A673 (cell line): ENCODE measurements at regions not wholly inside any gene's neighbourhood (a gene's known extent, or its start where the extent isn't known, plus 50 kb on each side); places are given as distances from the start of the nearest gene placed in this dataset.

Source experiments
- BruUV-seq: library from RNA; stranded (reverse); fragments of 400-500 nt; replicated peaks from 2 replicates; lab custom pipeline; 2021; lab: Mats Ljungman, UMichigan
- CTCF ChIA-PET: fragments of 300-600 bp; sonication (Branson Sonifier 250); formaldehyde crosslinking; loops from one replicate; lab custom pipeline; 2022; ENCODE audit warnings: antibody characterized with exemption; lab: Charles Lee
- POLR2A ChIA-PET: fragments of 300-600 bp; sonication (Branson Sonifier 250); formaldehyde crosslinking; loops from one replicate; lab custom pipeline; 2022; ENCODE audit warnings: antibody characterized with exemption; ENCODE audit not compliant: low non-redundant PET; lab: Charles Lee
- DNase-seq: peaks from one replicate; pipeline ENCODE4 v3.0.0-alpha.2; 2015; ENCODE audit warnings: low spot score
- H3K27ac ChIP-seq: fragments of 200-600 bp; sonication (generic); 2 replicates; pipeline ENCODE4 v1.5.1; 2016; ENCODE audit warnings: mixed run types, low read depth, mild to moderate bottlenecking, mixed read lengths, antibody characterized with exemption, low read length; ENCODE audit not compliant: poor library complexity, severe bottlenecking
- H3K27me3 ChIP-seq: fragments of 200-600 bp; sonication (generic); replicated peaks from 2 replicates; pipeline ENCODE4 v1.6.1; 2017; ENCODE audit warnings: mixed run types, low read depth, mild to moderate bottlenecking, mixed read lengths, antibody characterized with exemption, low read length; ENCODE audit not compliant: insufficient read depth, poor library complexity
- H3K36me3 ChIP-seq: fragments of 200-600 bp; sonication (generic); 2 replicates; pipeline ENCODE4 v1.6.1; 2016; ENCODE audit warnings: mixed run types, mild to moderate bottlenecking, mixed read lengths, antibody characterized with exemption, low read length; ENCODE audit not compliant: insufficient read depth, poor library complexity, severe bottlenecking
- H3K4me1 ChIP-seq: fragments of 200-600 bp; sonication (generic); 2 replicates; pipeline ENCODE4 v1.6.1; 2017; ENCODE audit warnings: mixed run types, mild to moderate bottlenecking, mixed read lengths, antibody characterized with exemption, low read length; ENCODE audit not compliant: insufficient read depth, poor library complexity, severe bottlenecking
- H3K4me3 ChIP-seq: fragments of 200-600 bp; sonication (generic); 2 replicates; pipeline ENCODE4 v1.5.1; 2016; ENCODE audit warnings: low read depth, mixed run types, mild to moderate bottlenecking, mixed read lengths, low read length; ENCODE audit not compliant: poor library complexity, severe bottlenecking
- H3K9me3 ChIP-seq: fragments of 200-600 bp; sonication (generic); 2 replicates; pipeline ENCODE4 v1.6.1; 2016; ENCODE audit warnings: mixed run types, low read depth, mild to moderate bottlenecking, mixed read lengths, antibody characterized with exemption, low read length; ENCODE audit not compliant: poor library complexity, severe bottlenecking
- CTCF ChIP-seq: fragments of 300-800, 200-600 bp; sonication (generic); conservative IDR thresholded peaks from 2 replicates; pipeline ENCODE4 v1.5.1; 2017; ENCODE audit warnings: low read depth, mild to moderate bottlenecking, antibody characterized with exemption, low read length, moderate library complexity, mixed read lengths
- EZH2 ChIP-seq: fragments of 200-600 bp; sonication (generic); IDR thresholded peaks from 2 replicates; pipeline ENCODE4 v1.6.1; 2017; ENCODE audit warnings: borderline replicate concordance, low read depth, mild to moderate bottlenecking, mixed read lengths, antibody characterized with exemption, low read length; ENCODE audit not compliant: poor library complexity, severe bottlenecking
- intact Hi-C: fragments of 100-400 bp; cut with micrococcal nuclease; formaldehyde crosslinking; loops from one replicate; pipeline ENCODE4 v1.10.0; 2022; ENCODE audit not compliant: unreplicated experiment

GRCh38 chr12:34376133-34376799 is 354.0 kb downstream of the ALG10 start:
- no peak for TF ChIP-seq CTCF
- no peak for TF ChIP-seq EZH2
- H3K9me3 ChIP-seq = peaks cover 12% of the 10 kb centered on the region
- no TSS peak for BruUV-seq
- ChIA-PET CTCF (no interaction called here), POLR2A (no interaction called here)
- DNase-seq = no peak
- H3K27me3 ChIP-seq = no peaks in the 10 kb centered on the region
- no peaks in the 10 kb centered on the region for H3K36me3 ChIP-seq
- H3K4me1 ChIP-seq = no peaks in the 10 kb centered on the region
- intact Hi-C loops = loop anchor here (10.0 kb wide), 1 partner anchor 61 kb away; no protein-coding TSS in a partner anchor
- no peak overlapping the region for H3K27ac ChIP-seq
- H3K4me3 ChIP-seq = no peak overlapping the region

GRCh38 chr12:34377243-34378035 is 355.1 kb downstream of the ALG10 start:
- POLR2A ChIA-PET = no interaction called here

GRCh38 chr12:34379142-34379541 is 356.8 kb downstream of the ALG10 start:
- POLR2A ChIA-PET = no interaction called here
- Histone ChIP-seq H3K4me1 (no peaks in the 10 kb centered on the region), H3K27ac (no peak overlapping the region), H3K9me3 (peaks cover 14% of the 10 kb centered on the region), H3K36me3 (no peaks in the 10 kb centered on the region), H3K4me3 (no peak overlapping the region), H3K27me3 (no peaks in the 10 kb centered on the region)
- CTCF ChIA-PET = no interaction called here
- BruUV-seq = no TSS peak
- intact Hi-C loops = loop anchor here (10.0 kb wide), 1 partner anchor 64 kb away; no protein-coding TSS in a partner anchor
- TF ChIP-seq EZH2 = no peak
- no peak for TF ChIP-seq CTCF
- no peak for DNase-seq

More at GRCh38 chr12:34377243-34378035, 355.1 kb downstream of the ALG10 start:
- Histone ChIP-seq H3K36me3 (no peaks in the 10 kb centered on the region), H3K27ac (no peak overlapping the region), H3K4me3 (no peak overlapping the region), H3K27me3 (no peaks in the 10 kb centered on the region), H3K4me1 (no peaks in the 10 kb centered on the region), H3K9me3 (peaks cover 12% of the 10 kb centered on the region)
- intact Hi-C loops = loop anchor here (10.0 kb wide), 1 partner anchor 63 kb away; no protein-coding TSS in a partner anchor
- no TSS peak for BruUV-seq
- CTCF ChIA-PET = no interaction called here
- TF ChIP-seq EZH2 (no peak), CTCF (no peak)
- DNase-seq = no peak
